Esophagus squamous epithelium (tissue), 5 donors: ENCODE measurements at regions not wholly inside any gene's neighbourhood (a gene's known extent, or its start where the extent isn't known, plus 50 kb on each side); places are given as distances from the start of the nearest gene placed in this dataset.

Source experiments
- DNase-seq: peaks from one replicate; lab custom pipeline; 2025; lab: John Stamatoyannopoulos, UW
- H3K27ac ChIP-seq, 4 donors: fragments of 200-600 bp; sonication (generic); one replicate each; pipeline ENCODE4 v1.5.1; 2016 to 2019; ENCODE audit warnings: mild to moderate bottlenecking in 1 of 4
- H3K27me3 ChIP-seq, 4 donors: fragments of 200-600 bp; sonication (generic); 1 replicate in 3 of 4; 2 replicates in 1 of 4; pipeline versions ENCODE4 v1.5.1 to v1.6.0; 2017 to 2021; ENCODE audit warnings: antibody characterized with exemption in 1 of 4
- H3K36me3 ChIP-seq, 3 donors: fragments of 200-600 bp; sonication (generic); one replicate each; pipeline ENCODE4 v1.5.1; 2016 to 2019
- H3K4me1 ChIP-seq, 3 donors: fragments of 200-600 bp; sonication (generic); one replicate each; pipeline ENCODE4 v1.5.1; 2017 to 2019
- H3K4me3 ChIP-seq, 4 donors: fragments of 200-600 bp; sonication (generic); 1 replicate in 3 of 4; 2 replicates in 1 of 4; pipeline ENCODE4 v1.5.1; 2016 to 2019; ENCODE audit warnings: mild to moderate bottlenecking in 2 of 4, moderate library complexity in 1 of 4
- H3K9me3 ChIP-seq, 3 donors: fragments of 200-600 bp; sonication (generic); one replicate each; pipeline ENCODE4 v1.5.1; 2016 to 2019
- CTCF ChIP-seq, 6 experiments: fragments of 450-650 bp in 4 of 6; fragments of 200-600 bp in 2 of 6; sonication (generic) in 2 of 6; IDR thresholded peaks; one replicate each; pipeline ENCODE4 v1.5.1; 2016 to 2019; ENCODE audit warnings: antibody characterized with exemption in 6 of 6, mild to moderate bottlenecking in 4 of 6, moderate library complexity in 4 of 6
- POLR2A ChIP-seq, 4 donors: fragments of 450-650 bp; IDR thresholded peaks; one replicate each; pipeline ENCODE4 v1.6.1; 2017; ENCODE audit warnings: antibody characterized with exemption in 4 of 4, mild to moderate bottlenecking in 4 of 4, moderate library complexity in 3 of 4
- WGBS, 2 donors: methylation state at CpG; one replicate each; pipeline ENCODE4 v1.1.5; 2018; 5-methylcytosine and 5-hydroxymethylcytosine counted together
- intact Hi-C: fragments of 100-400 bp; cut with DNase I; formaldehyde crosslinking; loops from one replicate; pipeline ENCODE4 v1.15.0; 2022
- donor health status: DM: yes; HTN: yes; CAD: no.

GRCh38 chr7:16207321-16207720, 214.0 kb downstream of the CRPPA start:
- 76 to 87% methylated on average over 2 of the region's 2 CpGs for WGBS, 2 donors
- Histone ChIP-seq H3K4me3 (no peak overlapping the region), H3K27ac (no peak overlapping the region), H3K36me3 (no peaks in the 10 kb centered on the region), H3K4me1 (no peaks in the 10 kb centered on the region), H3K27me3 (no peaks in the 10 kb centered on the region), H3K9me3 (no peaks in the 10 kb centered on the region)
- no peak for DNase-seq
- TF ChIP-seq POLR2A (IDR thresholded peaks at IDR 0.05) (no peak), CTCF (IDR thresholded peaks at IDR 0.05) (no peak)
- intact Hi-C loops: no loop called here

GRCh38 chr7:16205466-16205865, 215.9 kb downstream of the CRPPA start:
- Histone ChIP-seq H3K9me3 (no peaks in the 10 kb centered on the region), H3K4me1 (no peaks in the 10 kb centered on the region), H3K36me3 (no peaks in the 10 kb centered on the region), H3K4me3 (no peak overlapping the region), H3K27ac (no peak overlapping the region), H3K27me3 (no peaks in the 10 kb centered on the region)
- WGBS, 2 donors: 76 to 91% methylated on average over 2 of the region's 2 CpGs
- no peak for DNase-seq
- TF ChIP-seq POLR2A (IDR thresholded peaks at IDR 0.05): no peak
- no peak for TF ChIP-seq CTCF (IDR thresholded peaks at IDR 0.05)
- intact Hi-C loops: no loop called here

- intact Hi-C loops: no loop called here
- no peak overlapping the region for H3K27ac ChIP-seq
- no peak for DNase-seq
- WGBS, 2 donors: 47 to 76% methylated on average over 2 of the region's 2 CpGs
- H3K36me3 ChIP-seq: no peaks in the 10 kb centered on the region
- H3K9me3 ChIP-seq: no peaks in the 10 kb centered on the region
- no peaks in the 10 kb centered on the region for H3K27me3 ChIP-seq
- H3K4me1 ChIP-seq: no peaks in the 10 kb centered on the region
- TF ChIP-seq CTCF (IDR thresholded peaks at IDR 0.05) (no peak), POLR2A (IDR thresholded peaks at IDR 0.05) (no peak)
- H3K4me3 ChIP-seq: no peak overlapping the region
These were observed 216.4 kb downstream of the CRPPA start for GRCh38 chr7:16204953-16205352.

GRCh38 chr7:16203065-16203464, 218.3 kb downstream of the CRPPA start:
- intact Hi-C loops: no loop called here
- TF ChIP-seq POLR2A (IDR thresholded peaks at IDR 0.05): no peak
- TF ChIP-seq CTCF (IDR thresholded peaks at IDR 0.05): no peak
- Histone ChIP-seq H3K27ac (no peak overlapping the region), H3K4me1 (no peaks in the 10 kb centered on the region), H3K36me3 (no peaks in the 10 kb centered on the region), H3K9me3 (no peaks in the 10 kb centered on the region), H3K4me3 (no peak overlapping the region), H3K27me3 (no peaks in the 10 kb centered on the region)
- 48 to 65% methylated on average over 3 of the region's 3 CpGs for WGBS, 2 donors
- DNase-seq: no peak

GRCh38 chr7:16202303-16202702, 219.0 kb downstream of the CRPPA start:
- H3K36me3 ChIP-seq: no peaks in the 10 kb centered on the region
- intact Hi-C loops: no loop called here
- TF ChIP-seq POLR2A (IDR thresholded peaks at IDR 0.05): no peak
- TF ChIP-seq CTCF (IDR thresholded peaks at IDR 0.05): no peak
- no peaks in the 10 kb centered on the region for H3K4me1 ChIP-seq
- H3K9me3 ChIP-seq: no peaks in the 10 kb centered on the region
- no peak for DNase-seq
- no peak overlapping the region for H3K4me3 ChIP-seq
- no peak overlapping the region for H3K27ac ChIP-seq
- H3K27me3 ChIP-seq: no peaks in the 10 kb centered on the region
